GM23338 (cell line): ENCODE measurements at regions not wholly inside any gene's neighbourhood (a gene's known extent, or its start where the extent isn't known, plus 50 kb on each side); places are given as distances from the start of the nearest gene placed in this dataset.

Experiments used
- ATAC-seq: fragments of 200-7000 bp; cut with Tn5 transposase; 3 replicates; pipeline ENCODE4 v1.9.1; 2020
- DNase-seq: peaks from one replicate; pipeline ENCODE4 v3.0.0-alpha.2; 2015; ENCODE audit warnings: low spot score
- H2AFZ ChIP-seq: fragments of 200-600 bp; sonication (generic); 2 replicates; pipeline ENCODE4 v1.8.0; 2016; ENCODE audit warnings: antibody characterized with exemption, mild to moderate bottlenecking, moderate library complexity
- H3F3A ChIP-seq: fragments of 200-600 bp; sonication (generic); replicated peaks from 2 replicates; pipeline ENCODE4 v1.8.0; 2017; ENCODE audit warnings: antibody characterized with exemption, mixed run types, low read depth
- H3K27ac ChIP-seq: fragments of 200-600 bp; sonication (generic); 2 replicates; pipeline ENCODE4 v1.6.1; 2016; ENCODE audit warnings: low read depth
- H3K27me3 ChIP-seq: fragments of 200-600 bp; sonication (generic); 2 replicates; pipeline ENCODE4 v1.8.0; 2016; ENCODE audit warnings: mild to moderate bottlenecking, mixed run types, moderate library complexity; ENCODE audit not compliant: insufficient read depth
- H3K36me3 ChIP-seq: fragments of 200-600 bp; sonication (generic); 2 replicates; pipeline ENCODE4 v1.8.0; 2016; ENCODE audit warnings: mild to moderate bottlenecking; ENCODE audit not compliant: insufficient read depth
- H3K4me1 ChIP-seq: fragments of 200-600 bp; sonication (generic); 2 replicates; pipeline ENCODE4 v1.8.0; 2016; ENCODE audit warnings: mild to moderate bottlenecking, moderate library complexity; ENCODE audit not compliant: insufficient read depth
- H3K4me2 ChIP-seq: fragments of 200-600 bp; sonication (generic); 2 replicates; pipeline ENCODE4 v1.7.1; 2017; ENCODE audit warnings: mixed run types
- H3K4me3 ChIP-seq: fragments of 200-600 bp; sonication (generic); 2 replicates; pipeline ENCODE4 v1.6.1; 2016; ENCODE audit warnings: mixed run types
- H3K79me2 ChIP-seq: fragments of 200-600 bp; sonication (generic); replicated peaks from 2 replicates; pipeline ENCODE4 v1.8.0; 2017; ENCODE audit warnings: mild to moderate bottlenecking; ENCODE audit not compliant: insufficient read depth
- H3K9me2 ChIP-seq: fragments of 200-600 bp; sonication (generic); 2 replicates; pipeline ENCODE4 v1.8.0; 2017; ENCODE audit not compliant: insufficient read depth
- H4K20me1 ChIP-seq: fragments of 200-600 bp; sonication (generic); replicated peaks from 2 replicates; pipeline ENCODE4 v1.8.0; 2017; ENCODE audit warnings: mild to moderate bottlenecking; ENCODE audit not compliant: insufficient read depth
- H3K27ac Mint-ChIP-seq: 2 replicates; pipeline ENCODE4 v1.8.0; 2020; ENCODE audit warnings: inconsistent platforms, mild to moderate bottlenecking, moderate library complexity, mixed read lengths
- H3K27me3 Mint-ChIP-seq: 3 replicates; pipeline ENCODE4 v1.8.0; 2022; ENCODE audit warnings: low read depth, mild to moderate bottlenecking, moderate library complexity, mixed read lengths, inconsistent platforms; ENCODE audit not compliant: insufficient read depth, poor library complexity
- H3K36me3 Mint-ChIP-seq: 3 replicates; pipeline ENCODE4 v1.8.0; 2021; ENCODE audit warnings: low read depth, mild to moderate bottlenecking, inconsistent platforms, moderate library complexity, mixed read lengths
- H3K4me1 Mint-ChIP-seq: 3 replicates; pipeline ENCODE4 v1.8.0; 2020; ENCODE audit warnings: mild to moderate bottlenecking, inconsistent platforms, mixed read lengths
- H3K4me3 Mint-ChIP-seq: 3 replicates; pipeline ENCODE4 v1.8.0; 2021; ENCODE audit warnings: moderate library complexity, mild to moderate bottlenecking, inconsistent platforms, mixed read lengths
- H3K9me3 Mint-ChIP-seq: 3 replicates; pipeline ENCODE4 v1.8.0; 2020; ENCODE audit warnings: moderate library complexity, mild to moderate bottlenecking, inconsistent platforms, mixed read lengths
- CREB1 ChIP-seq: fragments of 250-450 bp; sonication (Bioruptor Pico); IDR thresholded peaks from 2 replicates; pipeline ENCODE4 v1.5.0; 2020; ENCODE audit warnings: low read depth, mild to moderate bottlenecking, moderate library complexity
- EZH2 ChIP-seq: fragments of 200-600 bp; sonication (generic); IDR thresholded peaks from one replicate; pipeline ENCODE4 v1.8.0; 2017; ENCODE audit warnings: antibody characterized with exemption, mild to moderate bottlenecking, low read depth; ENCODE audit not compliant: unreplicated experiment
- ZNF114 ChIP-seq: fragments of 250-450 bp; sonication (Bioruptor Pico); IDR thresholded peaks from 2 replicates; pipeline ENCODE4 v1.5.0; 2020; ENCODE audit warnings: mild to moderate bottlenecking, moderate library complexity
- ZNF331 ChIP-seq: fragments of 250-450 bp; sonication (Bioruptor Pico); IDR thresholded peaks from 2 replicates; pipeline ENCODE4 v1.5.0; 2020; ENCODE audit warnings: low read depth, mild to moderate bottlenecking, moderate library complexity
- TF ChIP-seq, protein P1 (sequence below): fragments of 250-450 bp; sonication (Bioruptor Pico); IDR thresholded peaks from 2 replicates; pipeline ENCODE4 v1.5.0; 2020; ENCODE audit warnings: mild to moderate bottlenecking, moderate library complexity
- TF ChIP-seq, protein P2 (sequence below), 2 experiments: fragments of 200-600 bp in 1 of 2; sonication (generic) in 1 of 2; conservative IDR thresholded peaks; 2 replicates each; pipeline versions ENCODE4 v1.5.1 to v1.6.1; 2016 to 2017; ENCODE audit warnings: antibody characterized with exemption in 2 of 2, low read depth in 2 of 2, mild to moderate bottlenecking in 2 of 2, moderate library complexity in 1 of 2
- TF ChIP-seq, protein P3 (sequence below): IDR thresholded peaks from 2 replicates; pipeline ENCODE4 v1.6.1; 2016; ENCODE audit warnings: antibody characterized with exemption

DNA sequence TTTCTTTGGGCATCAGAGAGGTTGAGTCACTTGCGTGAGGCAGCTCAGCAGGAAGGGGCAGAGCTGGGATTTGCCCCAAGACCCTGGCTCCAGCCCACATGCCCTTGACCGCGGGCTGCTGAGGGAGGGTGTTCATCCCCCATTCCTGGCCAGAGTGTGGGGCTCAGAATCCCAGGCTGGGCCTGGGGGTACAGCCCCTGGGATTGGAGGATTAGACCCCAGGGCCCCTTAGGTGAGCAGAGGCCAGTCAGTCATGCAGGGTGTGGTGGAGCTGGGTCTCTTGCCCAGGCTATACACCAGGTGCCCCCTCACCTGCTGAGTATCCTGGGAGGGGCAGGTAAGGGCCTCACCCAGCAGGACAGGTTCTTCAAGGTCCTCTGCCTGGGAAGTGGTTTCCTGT, 68.4 kb upstream of the ZNF716 start (continued):
- TF ChIP-seq, protein P1, sequence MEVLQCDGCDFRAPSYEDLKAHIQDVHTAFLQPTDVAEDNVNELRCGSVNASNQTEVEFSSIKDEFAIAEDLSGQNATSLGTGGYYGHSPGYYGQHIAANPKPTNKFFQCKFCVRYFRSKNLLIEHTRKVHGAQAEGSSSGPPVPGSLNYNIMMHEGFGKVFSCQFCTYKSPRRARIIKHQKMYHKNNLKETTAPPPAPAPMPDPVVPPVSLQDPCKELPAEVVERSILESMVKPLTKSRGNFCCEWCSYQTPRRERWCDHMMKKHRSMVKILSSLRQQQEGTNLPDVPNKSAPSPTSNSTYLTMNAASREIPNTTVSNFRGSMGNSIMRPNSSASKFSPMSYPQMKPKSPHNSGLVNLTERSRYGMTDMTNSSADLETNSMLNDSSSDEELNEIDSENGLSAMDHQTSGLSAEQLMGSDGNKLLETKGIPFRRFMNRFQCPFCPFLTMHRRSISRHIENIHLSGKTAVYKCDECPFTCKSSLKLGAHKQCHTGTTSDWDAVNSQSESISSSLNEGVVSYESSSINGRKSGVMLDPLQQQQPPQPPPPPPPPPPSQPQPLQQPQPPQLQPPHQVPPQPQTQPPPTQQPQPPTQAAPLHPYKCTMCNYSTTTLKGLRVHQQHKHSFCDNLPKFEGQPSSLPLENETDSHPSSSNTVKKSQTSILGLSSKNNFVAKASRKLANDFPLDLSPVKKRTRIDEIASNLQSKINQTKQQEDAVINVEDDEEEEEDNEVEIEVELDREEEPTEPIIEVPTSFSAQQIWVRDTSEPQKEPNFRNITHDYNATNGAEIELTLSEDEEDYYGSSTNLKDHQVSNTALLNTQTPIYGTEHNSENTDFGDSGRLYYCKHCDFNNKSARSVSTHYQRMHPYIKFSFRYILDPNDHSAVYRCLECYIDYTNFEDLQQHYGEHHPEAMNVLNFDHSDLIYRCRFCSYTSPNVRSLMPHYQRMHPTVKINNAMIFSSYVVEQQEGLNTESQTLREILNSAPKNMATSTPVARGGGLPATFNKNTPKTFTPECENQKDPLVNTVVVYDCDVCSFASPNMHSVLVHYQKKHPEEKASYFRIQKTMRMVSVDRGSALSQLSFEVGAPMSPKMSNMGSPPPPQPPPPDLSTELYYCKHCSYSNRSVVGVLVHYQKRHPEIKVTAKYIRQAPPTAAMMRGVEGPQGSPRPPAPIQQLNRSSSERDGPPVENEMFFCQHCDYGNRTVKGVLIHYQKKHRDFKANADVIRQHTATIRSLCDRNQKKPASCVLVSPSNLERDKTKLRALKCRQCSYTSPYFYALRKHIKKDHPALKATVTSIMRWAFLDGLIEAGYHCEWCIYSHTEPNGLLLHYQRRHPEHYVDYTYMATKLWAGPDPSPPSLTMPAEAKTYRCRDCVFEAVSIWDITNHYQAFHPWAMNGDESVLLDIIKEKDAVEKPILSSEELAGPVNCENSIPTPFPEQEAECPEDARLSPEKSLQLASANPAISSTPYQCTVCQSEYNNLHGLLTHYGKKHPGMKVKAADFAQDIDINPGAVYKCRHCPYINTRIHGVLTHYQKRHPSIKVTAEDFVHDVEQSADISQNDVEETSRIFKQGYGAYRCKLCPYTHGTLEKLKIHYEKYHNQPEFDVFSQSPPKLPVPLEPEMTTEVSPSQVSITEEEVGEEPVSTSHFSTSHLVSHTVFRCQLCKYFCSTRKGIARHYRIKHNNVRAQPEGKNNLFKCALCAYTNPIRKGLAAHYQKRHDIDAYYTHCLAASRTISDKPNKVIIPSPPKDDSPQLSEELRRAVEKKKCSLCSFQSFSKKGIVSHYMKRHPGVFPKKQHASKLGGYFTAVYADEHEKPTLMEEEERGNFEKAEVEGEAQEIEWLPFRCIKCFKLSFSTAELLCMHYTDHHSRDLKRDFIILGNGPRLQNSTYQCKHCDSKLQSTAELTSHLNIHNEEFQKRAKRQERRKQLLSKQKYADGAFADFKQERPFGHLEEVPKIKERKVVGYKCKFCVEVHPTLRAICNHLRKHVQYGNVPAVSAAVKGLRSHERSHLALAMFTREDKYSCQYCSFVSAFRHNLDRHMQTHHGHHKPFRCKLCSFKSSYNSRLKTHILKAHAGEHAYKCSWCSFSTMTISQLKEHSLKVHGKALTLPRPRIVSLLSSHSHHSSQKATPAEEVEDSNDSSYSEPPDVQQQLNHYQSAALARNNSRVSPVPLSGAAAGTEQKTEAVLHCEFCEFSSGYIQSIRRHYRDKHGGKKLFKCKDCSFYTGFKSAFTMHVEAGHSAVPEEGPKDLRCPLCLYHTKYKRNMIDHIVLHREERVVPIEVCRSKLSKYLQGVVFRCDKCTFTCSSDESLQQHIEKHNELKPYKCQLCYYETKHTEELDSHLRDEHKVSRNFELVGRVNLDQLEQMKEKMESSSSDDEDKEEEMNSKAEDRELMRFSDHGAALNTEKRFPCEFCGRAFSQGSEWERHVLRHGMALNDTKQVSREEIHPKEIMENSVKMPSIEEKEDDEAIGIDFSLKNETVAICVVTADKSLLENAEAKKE (CRISPR knock-in tag), result no peak
- TF ChIP-seq, protein P2, sequence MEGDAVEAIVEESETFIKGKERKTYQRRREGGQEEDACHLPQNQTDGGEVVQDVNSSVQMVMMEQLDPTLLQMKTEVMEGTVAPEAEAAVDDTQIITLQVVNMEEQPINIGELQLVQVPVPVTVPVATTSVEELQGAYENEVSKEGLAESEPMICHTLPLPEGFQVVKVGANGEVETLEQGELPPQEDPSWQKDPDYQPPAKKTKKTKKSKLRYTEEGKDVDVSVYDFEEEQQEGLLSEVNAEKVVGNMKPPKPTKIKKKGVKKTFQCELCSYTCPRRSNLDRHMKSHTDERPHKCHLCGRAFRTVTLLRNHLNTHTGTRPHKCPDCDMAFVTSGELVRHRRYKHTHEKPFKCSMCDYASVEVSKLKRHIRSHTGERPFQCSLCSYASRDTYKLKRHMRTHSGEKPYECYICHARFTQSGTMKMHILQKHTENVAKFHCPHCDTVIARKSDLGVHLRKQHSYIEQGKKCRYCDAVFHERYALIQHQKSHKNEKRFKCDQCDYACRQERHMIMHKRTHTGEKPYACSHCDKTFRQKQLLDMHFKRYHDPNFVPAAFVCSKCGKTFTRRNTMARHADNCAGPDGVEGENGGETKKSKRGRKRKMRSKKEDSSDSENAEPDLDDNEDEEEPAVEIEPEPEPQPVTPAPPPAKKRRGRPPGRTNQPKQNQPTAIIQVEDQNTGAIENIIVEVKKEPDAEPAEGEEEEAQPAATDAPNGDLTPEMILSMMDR (conservative IDR thresholded peaks at IDR 0.05; ENCODE audit: low read depth in 2 of 2), result no peak
- TF ChIP-seq CREB1 (CRISPR knock-in tag), result no peak
- TF ChIP-seq ZNF331 (CRISPR knock-in tag), result no peak
- TF ChIP-seq, protein P3, sequence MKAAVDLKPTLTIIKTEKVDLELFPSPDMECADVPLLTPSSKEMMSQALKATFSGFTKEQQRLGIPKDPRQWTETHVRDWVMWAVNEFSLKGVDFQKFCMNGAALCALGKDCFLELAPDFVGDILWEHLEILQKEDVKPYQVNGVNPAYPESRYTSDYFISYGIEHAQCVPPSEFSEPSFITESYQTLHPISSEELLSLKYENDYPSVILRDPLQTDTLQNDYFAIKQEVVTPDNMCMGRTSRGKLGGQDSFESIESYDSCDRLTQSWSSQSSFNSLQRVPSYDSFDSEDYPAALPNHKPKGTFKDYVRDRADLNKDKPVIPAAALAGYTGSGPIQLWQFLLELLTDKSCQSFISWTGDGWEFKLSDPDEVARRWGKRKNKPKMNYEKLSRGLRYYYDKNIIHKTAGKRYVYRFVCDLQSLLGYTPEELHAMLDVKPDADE, result no peak
- TF ChIP-seq EZH2, result no peak

DNA sequence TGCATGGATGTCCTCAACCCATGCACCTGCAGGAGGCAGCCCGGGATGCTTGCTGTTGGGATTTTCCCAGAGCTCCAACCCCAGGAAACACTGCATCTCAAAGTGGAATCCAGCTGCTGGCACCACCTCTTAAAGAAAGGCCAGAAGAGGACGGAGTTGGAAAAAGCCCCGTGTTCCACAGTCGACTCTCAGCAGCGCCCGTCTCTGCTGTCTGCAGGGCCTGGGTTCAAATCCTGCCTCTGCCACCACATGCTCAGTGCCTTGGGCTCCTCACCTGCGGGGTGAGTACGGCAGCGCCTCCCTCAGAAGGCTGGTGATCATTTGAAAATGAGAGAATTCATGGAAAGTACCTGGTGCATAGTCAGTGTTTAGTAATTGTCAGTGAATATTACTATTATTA, 65.6 kb upstream of the ZNF716 start:
- Histone ChIP-seq H3K4me1 (no peaks in the 10 kb centered on the region), H3K79me2 (no peaks in the 10 kb centered on the region), H3K4me2 (no peak overlapping the region), H3K9me2 (no peaks in the 10 kb centered on the region), H3K27me3 (no peaks in the 10 kb centered on the region), H4K20me1 (no peaks in the 10 kb centered on the region), H2AFZ (no peak overlapping the region), H3F3A (no peaks in the 10 kb centered on the region), H3K4me3 (no peak overlapping the region), H3K27ac (no peak overlapping the region), H3K36me3 (no peaks in the 10 kb centered on the region)
- ATAC-seq (no peak), DNase-seq (no peak)
- H3K9me3 Mint-ChIP-seq, result peaks cover 100% of the 10 kb centered on the region
- peaks cover 11% of the 10 kb centered on the region for H3K27me3 Mint-ChIP-seq
- H3K4me1 Mint-ChIP-seq, result no peaks in the 10 kb centered on the region; the same call in 2 of the 3 replicates
- H3K36me3 Mint-ChIP-seq, result peaks cover 54% of the 10 kb centered on the region
- H3K4me3 Mint-ChIP-seq, result no peak overlapping the region
- no peak overlapping the region for H3K27ac Mint-ChIP-seq
- no peak for TF ChIP-seq ZNF114
- TF ChIP-seq, protein P1 (CRISPR knock-in tag), result no peak
